PC-3 (cell line): ENCODE measurements at regions not wholly inside any gene's neighbourhood (a gene's known extent, or its start where the extent isn't known, plus 50 kb on each side); places are given as distances from the start of the nearest gene placed in this dataset.

ENCODE experiments used
- ATAC-seq: fragments of 200-7000 bp; cut with Tn5 transposase; 2 replicates; pipeline ENCODE4 v1.9.1; 2020; ENCODE audit warnings: mild to moderate bottlenecking, moderate library complexity
- BruUV-seq: library from RNA; stranded (reverse); fragments of 400-500 nt; replicated peaks from 2 replicates; lab custom pipeline; 2021; lab: Mats Ljungman, UMichigan
- CTCF ChIA-PET: fragments of 300-600 bp; sonication (Branson Sonifier 250); formaldehyde crosslinking; loops from one replicate; lab custom pipeline; 2022; ENCODE audit warnings: antibody characterized with exemption; lab: Charles Lee
- POLR2A ChIA-PET: fragments of 300-600 bp; sonication (Branson Sonifier 250); formaldehyde crosslinking; loops from one replicate; lab custom pipeline; 2022; ENCODE audit warnings: antibody characterized with exemption; ENCODE audit not compliant: unreplicated experiment; lab: Charles Lee
- DNase-seq: peaks from one replicate; pipeline ENCODE4 v3.0.0-alpha.2; 2015
- H2AFZ ChIP-seq: fragments of 300-600 bp; sonication (generic); 2 replicates; pipeline ENCODE4 v1.6.0; 2016; ENCODE audit warnings: antibody characterized with exemption, low read length
- H3F3A ChIP-seq: fragments of 300-600 bp; sonication (generic); one replicate; pipeline ENCODE4 v1.6.0; 2017; ENCODE audit warnings: antibody characterized with exemption, low read length, control low read depth, mild to moderate bottlenecking; ENCODE audit not compliant: unreplicated experiment
- H3K27ac ChIP-seq: fragments of 300-600 bp; sonication (generic); 2 replicates; pipeline ENCODE4 v1.5.1; 2016; ENCODE audit warnings: mild to moderate bottlenecking, low read length
- H3K27me3 ChIP-seq: fragments of 300-600 bp; sonication (generic); 2 replicates; pipeline ENCODE4 v1.6.1; 2016; ENCODE audit warnings: low read length, mixed read lengths
- H3K36me3 ChIP-seq: fragments of 300-600 bp; sonication (generic); 2 replicates; pipeline ENCODE4 v1.6.1; 2016; ENCODE audit warnings: low read depth, mixed run types, low read length, mixed read lengths
- H3K4me1 ChIP-seq: fragments of 300-600 bp; sonication (generic); 2 replicates; pipeline ENCODE4 v1.5.1; 2016; ENCODE audit warnings: low read length; ENCODE audit not compliant: insufficient read depth
- H3K4me2 ChIP-seq: fragments of 300-600 bp; sonication (generic); 2 replicates; pipeline ENCODE4 v1.6.0; 2016; ENCODE audit warnings: low read length
- H3K4me3 ChIP-seq: fragments of 300-600 bp; sonication (generic); 2 replicates; pipeline ENCODE4 v1.5.1; 2016; ENCODE audit warnings: mild to moderate bottlenecking, low read length, mixed read lengths
- H3K79me2 ChIP-seq: fragments of 300-600 bp; sonication (generic); 2 replicates; pipeline ENCODE4 v1.6.1; 2017; ENCODE audit warnings: low read length, mixed read lengths
- H3K9ac ChIP-seq: fragments of 300-600 bp; sonication (generic); 2 replicates; pipeline ENCODE4 v1.6.0; 2016; ENCODE audit warnings: mild to moderate bottlenecking, low read length
- H3K9me2 ChIP-seq: fragments of 300-600 bp; sonication (generic); replicated peaks from 2 replicates; pipeline ENCODE4 v1.6.1; 2016; ENCODE audit warnings: mixed run types, low read length, mixed read lengths
- H3K9me3 ChIP-seq: fragments of 300-600 bp; sonication (generic); 2 replicates; pipeline ENCODE4 v1.6.1; 2016; ENCODE audit warnings: low read length, mixed read lengths
- H4K20me1 ChIP-seq: fragments of 300-600 bp; sonication (generic); 2 replicates; pipeline ENCODE4 v1.6.1; 2016; ENCODE audit warnings: low read length, mixed read lengths
- CTCF ChIP-seq: fragments of 300-600 bp; sonication (generic); conservative IDR thresholded peaks from 2 replicates; pipeline ENCODE4 v1.5.1; 2017; ENCODE audit warnings: antibody characterized with exemption, low read depth, mild to moderate bottlenecking, low read length
- EZH2 ChIP-seq: fragments of 300-600 bp; sonication (generic); IDR thresholded peaks from one replicate; pipeline ENCODE4 v1.6.1; 2017; ENCODE audit warnings: antibody characterized with exemption, mild to moderate bottlenecking, low read length; ENCODE audit not compliant: unreplicated experiment
- EZH2phosphoT487 ChIP-seq: fragments of 300-600 bp; sonication (generic); IDR thresholded peaks from 2 replicates; pipeline ENCODE4 v1.6.1; 2018; ENCODE audit warnings: mild to moderate bottlenecking, antibody characterized with exemption, low read length, borderline replicate concordance
- intact Hi-C: fragments of 100-400 bp; cut with micrococcal nuclease; formaldehyde crosslinking; loops from 2 replicates; pipeline ENCODE4 v1.9.0; 2023

- H3K4me3 ChIP-seq = no peak overlapping the region
- H3K4me2 ChIP-seq = peak overlapping the region; percentile 19; the same call in 1 of the 2 replicates
- ChIA-PET CTCF (interaction anchor here (1.2 kb wide), 1 partner anchor 137 kb away, joined by 7 read pairs; no protein-coding TSS in a partner anchor), POLR2A (interaction anchor here (0.6 to 1.0 kb wide), 2 partner anchors 50 to 368 kb away, joined by 4 to 15 read pairs; partner anchors contain the start of gene ANKRD17)
- H3K9me2 ChIP-seq = no peaks in the 10 kb centered on the region
- H3K9me3 ChIP-seq = no peaks in the 10 kb centered on the region
- no TSS peak for BruUV-seq
- H3K36me3 ChIP-seq = no peaks in the 10 kb centered on the region
- H3K9ac ChIP-seq = no peak overlapping the region
- H3K79me2 ChIP-seq = no peaks in the 10 kb centered on the region
- no peaks in the 10 kb centered on the region for H3F3A ChIP-seq
- no peak for TF ChIP-seq EZH2
- no peak for TF ChIP-seq EZH2phosphoT487
- TF ChIP-seq CTCF = no peak
- no peaks in the 10 kb centered on the region for H4K20me1 ChIP-seq
- peaks cover 11% of the 10 kb centered on the region for H3K4me1 ChIP-seq
- DNase-seq (peak; percentile 59), ATAC-seq (peak; percentile 73)
- no peak overlapping the region for H3K27ac ChIP-seq
- intact Hi-C loops = loop anchor here (2.0 to 5.0 kb wide), 2 partner anchors 180 to 272 kb away; no protein-coding TSS in a partner anchor
- no peaks in the 10 kb centered on the region for H3K27me3 ChIP-seq
- no peak overlapping the region for H2AFZ ChIP-seq
Observed at GRCh38 chr4:73309211-73309610, 50.6 kb upstream of the ANKRD17 start.
